Ramos (cell line): ENCODE measurements at regions not wholly inside any gene's neighbourhood (a gene's known extent, or its start where the extent isn't known, plus 50 kb on each side); places are given as distances from the start of the nearest gene placed in this dataset.

ENCODE experiments used
- in situ Hi-C: fragments of 300-500 bp; cut with MboI; formaldehyde crosslinking; loops from one replicate; pipeline ENCODE4 v1.14.3; 2022; ENCODE audit warnings: low sequenced_read_pairs; ENCODE audit not compliant: unreplicated experiment

DNA sequence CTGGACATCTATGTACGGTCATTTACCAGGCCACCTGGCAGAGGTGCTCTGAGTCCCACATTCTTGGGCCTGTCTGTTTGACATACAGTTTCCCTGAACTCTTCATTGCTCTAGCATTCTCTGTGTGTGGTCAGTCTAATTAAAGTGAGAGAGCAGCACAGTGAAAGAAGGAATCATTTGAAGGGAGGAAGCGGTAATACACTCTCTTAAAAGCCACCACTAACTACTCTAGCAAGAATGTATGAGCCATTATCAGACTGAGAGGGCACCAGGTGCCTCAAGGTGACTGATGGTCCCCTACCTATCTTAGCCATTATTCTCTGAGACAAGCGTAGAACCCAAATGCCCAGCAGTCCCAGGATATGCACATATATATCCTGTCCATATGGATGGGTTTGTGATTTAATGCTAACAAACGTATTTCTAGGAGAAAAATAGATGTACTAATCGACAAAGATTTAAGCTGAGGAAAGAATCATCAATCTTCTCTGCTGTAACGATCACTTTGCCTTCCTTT is 527.2 kb downstream of the PRELID2 start:
- in situ Hi-C loops: no loop called here

DNA sequence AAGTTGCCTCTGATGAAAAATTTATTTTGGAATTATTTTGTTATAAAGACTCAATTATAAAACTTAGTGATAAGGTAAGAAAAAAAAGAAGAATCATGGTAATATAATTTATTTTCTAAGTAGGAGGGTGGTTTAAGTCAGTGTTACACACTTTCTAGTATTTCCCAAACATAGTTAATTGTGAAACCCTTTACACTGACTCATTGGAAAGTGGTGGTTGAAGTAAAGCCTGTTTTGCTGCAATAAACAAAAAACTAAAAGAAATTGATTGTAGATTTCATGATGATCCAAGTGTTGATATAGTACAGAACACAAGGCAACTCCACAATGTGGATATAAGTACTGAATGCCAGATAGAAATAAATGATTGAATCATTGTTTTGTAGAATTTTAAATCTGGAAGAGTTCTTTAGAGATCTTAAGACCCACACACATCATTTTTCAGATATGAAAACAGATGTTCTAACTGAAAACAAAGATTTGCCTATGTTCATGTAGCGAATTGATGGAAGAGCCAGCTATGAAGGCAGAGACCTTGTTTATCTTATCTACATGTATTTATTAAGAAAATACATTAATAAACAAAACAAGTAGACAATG is 539.8 kb downstream of the PRELID2 start:
- in situ Hi-C loops: no loop called here

DNA sequence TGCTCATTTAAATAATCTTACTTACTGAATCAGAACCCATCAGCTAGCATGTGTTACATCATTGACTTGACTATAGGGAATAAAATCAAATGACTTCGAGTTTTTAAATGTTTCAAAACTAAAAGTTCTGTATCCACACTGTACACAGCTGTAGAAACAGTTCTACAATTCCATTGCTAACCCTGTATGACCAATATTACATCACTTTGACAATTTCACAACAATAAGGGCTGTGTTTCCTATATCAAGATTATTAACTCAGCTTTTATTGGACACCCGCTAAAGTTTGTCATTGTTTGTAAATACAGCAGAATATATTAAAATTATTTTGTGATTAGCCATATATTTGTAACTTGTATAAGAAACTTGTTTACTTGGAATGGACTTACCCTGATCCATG is 540.8 kb downstream of the PRELID2 start:
- in situ Hi-C loops: no loop called here

DNA sequence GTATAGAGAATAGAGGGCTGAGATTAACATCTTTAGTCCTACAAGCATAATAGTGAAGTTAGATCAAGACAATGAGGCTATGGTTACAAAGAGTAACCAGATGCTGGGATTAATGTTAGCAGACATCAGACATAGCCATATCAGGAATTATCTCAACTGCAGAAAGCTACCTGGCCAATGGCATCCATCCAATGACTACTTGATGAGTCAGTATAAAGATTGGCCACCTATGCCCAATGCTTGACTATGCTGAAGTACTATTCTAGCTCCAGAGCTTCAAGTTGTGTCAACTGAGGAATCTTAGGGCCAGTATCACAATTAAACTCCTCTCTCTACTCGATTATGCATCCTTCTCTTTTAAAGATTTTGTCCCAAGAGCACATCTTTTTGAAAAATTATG is 541.4 kb downstream of the PRELID2 start:
- in situ Hi-C loops: no loop called here

DNA sequence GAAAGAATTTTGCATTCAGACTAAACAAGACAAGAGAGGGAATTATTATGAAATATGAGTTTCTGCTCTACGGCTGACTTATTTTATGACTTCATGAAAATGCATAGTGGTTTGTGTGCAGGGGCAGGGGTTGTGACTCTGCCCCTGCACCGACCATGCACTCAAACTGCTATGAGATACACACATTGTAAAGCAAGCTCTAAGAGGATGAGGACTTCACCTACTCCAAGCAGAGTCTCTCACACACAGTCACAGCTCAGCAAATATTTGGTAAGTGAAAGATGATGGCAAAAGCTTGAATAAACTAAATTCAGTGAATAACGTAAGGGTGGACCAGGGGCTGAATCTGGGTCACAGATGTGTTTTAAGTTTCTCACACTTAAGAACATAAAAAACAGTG is 542.9 kb downstream of the PRELID2 start:
- in situ Hi-C loops: no loop called here

DNA sequence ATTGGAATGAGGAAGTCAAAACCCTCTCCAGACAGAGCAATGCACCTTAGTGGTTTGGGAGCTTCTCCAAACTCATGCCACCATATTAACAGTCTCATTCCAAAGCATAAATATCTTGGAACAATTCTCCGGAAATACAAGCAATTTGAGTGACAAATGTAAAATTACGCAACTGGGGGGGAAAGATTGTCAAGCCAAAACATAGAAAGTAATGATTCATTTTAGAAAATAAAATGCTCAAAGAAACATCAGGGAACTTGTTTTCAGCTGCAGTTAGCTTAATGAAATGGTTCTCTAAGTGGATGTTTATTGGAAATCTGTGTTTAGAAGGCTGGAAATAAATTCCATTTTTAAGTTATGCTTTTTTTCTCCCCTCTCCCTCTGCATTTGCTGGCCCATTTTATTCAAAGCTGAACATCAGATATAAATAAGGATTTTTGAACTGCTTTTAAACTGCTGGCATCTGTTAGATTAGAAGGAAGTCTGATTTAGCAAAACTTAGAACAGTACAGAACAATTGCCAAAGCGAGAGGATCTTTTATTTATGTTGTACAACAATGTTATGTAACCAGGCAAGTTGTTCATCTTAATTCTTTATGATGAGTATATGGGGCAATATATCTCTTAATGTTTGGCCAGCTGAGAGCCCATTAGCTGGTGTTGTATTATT is 551.9 kb downstream of the PRELID2 start:
- in situ Hi-C loops: no loop called here

DNA sequence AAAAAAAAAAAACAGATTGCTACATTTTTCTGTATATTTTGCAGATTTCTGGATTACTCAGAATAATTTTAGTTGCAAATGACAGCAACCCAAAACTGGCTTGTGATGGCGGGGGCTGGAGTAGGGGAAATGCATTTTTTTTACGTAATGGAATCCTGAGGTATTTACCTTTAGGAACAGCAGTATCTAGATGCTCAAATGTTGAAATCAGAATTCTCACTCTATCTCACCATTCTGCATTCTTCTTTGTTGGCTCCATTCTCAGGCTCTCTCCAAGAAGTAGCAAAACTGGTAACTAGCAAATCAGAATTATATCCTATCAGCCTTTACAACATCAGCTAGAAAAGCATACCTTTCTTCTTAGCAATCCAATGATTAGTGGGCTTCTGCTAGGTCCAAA is 554.3 kb downstream of the PRELID2 start:
- in situ Hi-C loops: no loop called here

DNA sequence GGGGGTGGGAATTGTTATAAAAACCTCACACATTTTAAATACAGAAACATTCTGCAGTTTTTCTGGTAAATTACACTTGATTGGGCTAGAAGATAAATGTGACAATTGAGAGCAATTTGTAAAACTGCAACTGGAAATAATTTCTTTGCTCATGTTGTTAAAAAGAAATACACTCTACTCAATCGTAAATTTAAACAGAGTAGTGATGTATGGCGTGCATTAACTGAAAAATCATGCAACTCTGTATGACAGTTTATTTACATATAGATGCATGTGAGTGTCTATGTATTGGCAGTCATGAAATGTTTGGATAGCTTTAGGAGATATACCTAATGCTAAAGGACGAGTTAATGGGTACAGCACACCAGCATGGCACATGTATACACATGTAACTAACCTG is 554.9 kb downstream of the PRELID2 start:
- in situ Hi-C loops: no loop called here

DNA sequence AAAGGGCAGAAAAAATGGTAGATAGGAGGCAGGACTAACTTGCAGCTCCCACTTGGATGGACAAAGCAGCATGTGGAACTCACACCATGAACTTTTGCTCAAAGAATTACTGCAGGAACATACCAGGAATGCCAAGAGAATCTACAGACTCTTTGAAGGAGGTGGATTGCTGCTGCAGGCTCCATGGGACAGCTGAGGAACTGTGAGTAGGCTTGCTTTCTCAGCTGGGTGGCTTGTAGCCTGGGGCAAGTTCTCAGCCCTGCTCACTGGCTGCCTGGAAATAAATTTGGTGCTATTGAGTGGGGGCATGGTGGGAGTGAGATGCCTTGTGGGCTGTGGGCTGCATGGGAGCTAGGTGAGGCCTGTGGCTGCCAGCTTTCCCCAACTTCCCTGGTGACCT is 574.5 kb downstream of the PRELID2 start:
- in situ Hi-C loops: no loop called here

DNA sequence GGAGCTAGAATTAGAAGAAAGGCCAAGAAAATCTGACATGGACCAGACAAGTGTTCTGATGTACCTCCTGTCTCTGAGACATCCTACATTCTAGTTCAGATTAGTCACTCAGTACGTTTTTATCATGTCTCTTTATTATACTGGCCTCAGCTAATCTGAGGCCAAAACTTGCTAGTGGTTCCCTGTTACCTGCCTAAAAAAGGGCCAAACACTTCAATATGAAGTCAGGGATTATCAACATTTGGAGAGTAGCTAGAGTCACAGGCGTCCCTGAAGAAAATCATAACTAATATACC is 587.4 kb downstream of the PRELID2 start:
- in situ Hi-C loops: loop anchor here (25.0 kb wide), 1 partner anchor 1035 kb away; no protein-coding TSS in a partner anchor

DNA sequence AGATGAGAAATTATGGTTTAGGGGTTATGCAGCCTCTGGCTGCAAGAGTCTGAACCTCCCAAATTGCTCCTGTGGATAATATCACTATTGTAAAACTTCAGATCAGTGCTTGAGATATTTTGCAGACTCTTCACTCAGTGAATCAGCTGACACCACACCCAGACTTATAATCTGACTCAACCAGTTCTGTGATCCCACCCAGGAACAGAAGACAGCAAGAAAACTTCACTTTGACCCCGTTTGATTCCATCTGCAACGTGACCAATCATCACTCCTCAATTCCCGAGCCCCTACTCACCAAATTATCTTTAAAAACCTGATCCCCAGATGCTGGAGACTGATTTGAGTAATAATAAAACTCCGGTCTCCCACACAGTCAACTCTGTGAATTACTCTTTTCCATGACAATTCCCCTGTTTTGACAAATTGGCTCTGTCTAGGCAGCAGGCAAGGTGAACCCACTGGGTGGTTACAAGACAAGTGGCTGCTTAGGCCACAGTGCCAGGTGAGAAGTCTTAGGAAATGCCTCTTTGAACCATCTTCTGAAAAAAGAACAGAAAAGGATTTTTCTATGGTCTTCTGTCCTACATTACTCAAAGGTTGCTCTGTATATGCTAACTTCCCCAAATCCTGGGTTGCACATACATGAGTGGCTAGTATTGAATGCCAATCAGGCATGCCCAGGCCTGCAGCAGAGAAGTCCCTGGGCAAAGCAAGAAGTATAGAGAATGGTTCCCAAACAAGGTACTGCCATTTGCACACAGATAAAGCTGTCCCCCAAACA is 588.0 kb downstream of the PRELID2 start:
- in situ Hi-C loops: loop anchor here (25.0 kb wide), 1 partner anchor 1035 kb away; no protein-coding TSS in a partner anchor

DNA sequence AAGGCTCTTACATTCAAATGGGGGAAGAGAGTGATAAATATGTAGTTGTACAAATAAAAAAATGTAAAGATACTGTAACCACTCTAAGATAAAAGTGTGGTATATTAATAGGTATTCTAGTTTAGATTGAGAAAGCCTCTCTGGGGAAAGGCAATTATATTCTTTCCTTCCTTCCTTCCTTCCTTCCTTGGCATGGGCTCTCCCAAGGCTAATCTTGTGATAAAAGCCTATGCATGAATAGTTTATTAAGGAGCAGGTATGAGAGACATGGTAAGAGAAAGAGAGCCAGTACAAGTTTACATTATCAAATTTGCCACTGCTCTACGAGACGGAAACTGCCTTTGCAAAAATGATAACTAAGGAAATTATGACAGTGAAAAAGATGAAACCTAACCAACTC is 588.8 kb downstream of the PRELID2 start:
- in situ Hi-C loops: loop anchor here (25.0 kb wide), 1 partner anchor 1034 kb away; no protein-coding TSS in a partner anchor

DNA sequence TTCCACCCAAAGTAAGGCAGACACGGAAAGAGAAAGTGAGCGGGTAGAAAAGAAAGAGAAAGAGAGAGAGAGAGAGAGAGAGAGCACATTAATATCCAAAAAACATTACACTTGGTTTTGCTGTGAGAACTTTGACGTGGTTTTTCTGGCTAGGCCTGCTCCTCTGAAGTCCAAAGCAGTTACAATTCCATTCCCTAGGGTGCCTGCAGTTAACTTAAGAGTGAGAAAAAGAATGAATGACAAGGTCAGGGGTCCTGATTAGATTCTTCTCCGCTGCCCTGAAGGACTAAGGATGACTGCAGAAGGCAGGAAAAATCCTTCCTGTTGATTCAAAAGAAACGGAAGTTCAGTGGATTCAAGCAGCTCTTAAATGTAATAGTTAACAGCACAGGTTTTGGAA is 589.8 kb downstream of the PRELID2 start:
- in situ Hi-C loops: loop anchor here (25.0 kb wide), 1 partner anchor 1033 kb away; no protein-coding TSS in a partner anchor

DNA sequence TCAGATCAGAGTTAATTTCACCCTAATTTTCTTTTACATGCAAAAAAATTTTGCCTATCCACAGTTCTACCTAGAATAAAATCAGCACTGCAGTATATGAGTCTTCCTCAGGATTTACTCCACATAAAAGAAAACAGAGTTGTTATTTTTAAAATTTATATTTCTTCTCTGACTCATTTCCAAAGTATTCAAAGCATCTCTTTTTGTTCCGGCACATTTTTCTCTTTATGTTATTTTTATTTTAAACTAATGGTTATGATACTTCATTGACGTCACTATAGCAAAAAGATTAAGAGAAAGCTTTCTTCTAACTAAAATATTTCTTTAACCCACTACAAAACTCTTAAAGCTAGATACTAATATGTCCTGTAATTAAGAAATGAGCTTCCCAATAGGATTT is 590.4 kb downstream of the PRELID2 start:
- in situ Hi-C loops: loop anchor here (25.0 kb wide), 1 partner anchor 1032 kb away; no protein-coding TSS in a partner anchor

DNA sequence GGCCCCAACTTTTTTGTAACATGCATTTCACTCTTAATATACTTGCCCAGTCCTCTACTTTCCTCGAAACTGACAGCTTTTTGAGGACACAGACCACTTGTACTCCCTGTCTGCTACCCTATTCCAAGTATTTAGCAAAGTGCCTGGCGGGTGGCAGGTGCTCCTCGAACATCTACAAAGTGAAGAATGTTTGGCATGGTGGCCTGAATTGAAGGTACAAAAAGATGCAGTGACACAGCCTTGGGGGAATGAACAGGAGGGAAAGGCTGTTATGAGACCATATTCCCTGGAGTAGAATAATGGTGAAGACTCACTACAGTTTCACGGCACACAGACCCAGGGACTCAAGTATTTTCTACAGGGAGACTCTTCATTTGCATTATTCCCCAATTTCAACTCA is 590.9 kb downstream of the PRELID2 start:
- in situ Hi-C loops: loop anchor here (25.0 kb wide), 1 partner anchor 1032 kb away; no protein-coding TSS in a partner anchor

DNA sequence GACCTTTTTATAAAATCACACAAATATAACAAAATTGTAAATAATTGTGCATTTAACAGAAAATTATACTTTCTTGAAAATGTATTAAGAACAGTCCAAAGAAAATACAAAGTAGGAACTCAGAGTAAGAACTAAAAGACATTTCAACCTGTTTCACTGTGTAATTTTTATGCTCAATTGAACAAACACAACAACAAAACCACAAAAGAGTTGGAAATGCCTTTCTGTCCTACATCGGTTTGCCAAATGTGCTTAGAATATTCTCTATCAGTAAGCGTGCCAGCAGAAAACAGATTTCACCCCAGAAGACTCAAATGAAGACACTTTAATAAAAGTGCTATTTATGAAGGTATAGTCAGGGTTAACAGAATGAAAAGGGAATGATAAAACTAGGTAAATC is 592.1 kb downstream of the PRELID2 start:
- in situ Hi-C loops: loop anchor here (25.0 kb wide), 1 partner anchor 1031 kb away; no protein-coding TSS in a partner anchor

DNA sequence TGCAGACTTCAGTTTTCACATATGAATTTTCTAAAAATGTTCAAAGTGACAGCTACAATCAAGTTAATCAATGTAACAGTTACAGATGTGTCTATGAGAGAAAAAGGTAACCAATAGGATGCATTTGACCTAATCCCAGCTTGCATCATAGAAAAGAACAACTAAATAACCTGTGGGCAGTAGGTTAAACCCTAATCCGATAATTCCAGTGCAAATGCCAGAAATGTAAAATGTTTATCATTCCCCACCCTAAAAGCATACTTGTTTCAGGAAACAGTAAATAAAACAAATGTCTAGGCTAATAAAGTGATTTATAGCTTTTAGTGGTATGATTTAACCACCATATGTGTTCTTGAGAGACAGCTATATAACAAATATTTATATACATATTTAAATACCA is 592.6 kb downstream of the PRELID2 start:
- in situ Hi-C loops: loop anchor here (25.0 kb wide), 1 partner anchor 1030 kb away; no protein-coding TSS in a partner anchor

DNA sequence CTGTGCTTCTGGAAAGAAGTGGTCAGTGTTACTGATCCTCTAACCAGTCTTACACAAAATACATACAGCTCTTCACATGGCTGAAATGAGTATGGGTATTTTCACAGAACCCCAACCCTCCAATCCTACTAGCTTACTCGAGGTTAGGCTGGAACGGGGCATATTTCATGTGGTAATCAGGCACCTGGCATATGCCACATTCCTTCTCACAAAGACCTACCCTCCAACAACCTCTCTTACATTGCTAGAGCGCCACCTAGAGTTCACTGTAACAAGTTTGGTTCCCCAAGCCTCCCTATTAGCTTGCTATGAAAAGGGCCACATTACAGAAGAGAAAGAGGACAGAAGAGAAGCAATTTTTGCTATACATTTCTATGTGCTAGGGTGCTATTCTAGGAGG is 597.3 kb downstream of the PRELID2 start:
- in situ Hi-C loops: loop anchor here (25.0 kb wide), 1 partner anchor 1026 kb away; no protein-coding TSS in a partner anchor

DNA sequence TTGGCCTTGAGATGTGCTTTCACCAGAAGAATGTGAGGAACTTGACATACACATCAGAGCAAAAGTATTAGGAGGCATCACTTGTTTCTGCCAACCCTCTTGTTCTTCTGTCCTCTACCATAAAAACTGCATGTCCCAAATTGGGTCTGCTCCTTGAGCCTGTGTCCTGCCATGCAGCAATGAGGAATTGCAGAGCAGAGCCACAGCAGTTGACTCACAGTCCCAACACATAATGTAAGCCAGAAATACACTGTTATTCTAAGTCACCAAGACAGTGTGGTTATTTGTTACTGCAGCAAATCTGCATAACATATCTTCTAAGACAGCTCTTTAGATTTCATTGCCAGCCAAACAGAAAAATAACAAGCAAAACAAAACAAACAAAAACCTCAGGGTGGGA is 598.2 kb downstream of the PRELID2 start:
- in situ Hi-C loops: loop anchor here (25.0 kb wide), 1 partner anchor 1025 kb away; no protein-coding TSS in a partner anchor

DNA sequence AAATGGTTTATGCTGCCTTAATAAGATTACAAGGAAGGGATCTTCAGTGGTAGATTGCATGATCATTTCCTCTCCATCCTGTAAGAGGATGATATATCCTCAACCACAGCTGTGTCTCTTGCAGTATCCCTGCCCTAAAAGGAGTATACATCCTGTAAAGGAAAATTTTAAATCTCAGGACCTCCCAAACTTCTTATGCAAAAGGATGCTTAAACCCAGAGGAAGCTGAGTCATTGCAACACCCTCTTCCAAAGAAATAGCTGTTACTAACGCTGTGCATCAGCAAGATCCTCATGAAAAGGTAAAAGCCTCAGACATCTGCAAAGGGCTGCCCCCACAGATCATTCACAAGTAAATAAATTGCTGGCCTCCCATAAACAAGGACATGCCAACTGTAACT is 599.0 kb downstream of the PRELID2 start:
- in situ Hi-C loops: loop anchor here (25.0 kb wide), 1 partner anchor 1024 kb away; no protein-coding TSS in a partner anchor

DNA sequence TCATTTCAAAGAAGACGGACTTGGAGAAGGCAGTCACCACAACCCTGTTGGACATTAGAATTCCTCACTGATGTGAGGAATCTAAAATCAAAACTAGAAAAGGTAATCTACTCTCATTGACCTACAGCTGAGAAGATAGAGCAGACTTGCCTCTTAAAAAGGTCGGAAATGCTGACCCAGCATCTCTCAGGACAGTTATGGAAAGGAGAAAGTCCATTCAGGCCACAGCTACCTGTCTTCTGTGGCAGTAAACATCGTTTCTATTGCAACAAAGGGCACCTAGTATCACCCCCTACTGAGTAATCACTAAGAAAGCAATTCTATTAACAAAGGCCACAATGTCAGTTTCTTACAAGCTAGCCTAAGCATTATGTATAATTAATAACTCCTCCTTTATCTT is 601.7 kb downstream of the PRELID2 start:
- in situ Hi-C loops: loop anchor here (25.0 kb wide), 1 partner anchor 1021 kb away; no protein-coding TSS in a partner anchor
